Mammary epithelial cell (primary cell): ENCODE measurements at regions not wholly inside any gene's neighbourhood (a gene's known extent, or its start where the extent isn't known, plus 50 kb on each side); places are given as distances from the start of the nearest gene placed in this dataset.

ENCODE experiments used
- EZH2 ChIP-seq: IDR thresholded peaks from 2 replicates; pipeline ENCODE4 v1.6.1; 2012; ENCODE audit warnings: low read length, inconsistent platforms, borderline replicate concordance
- TF ChIP-seq, protein P1 (sequence below), 2 donors: IDR thresholded peaks in 1 of 2; conservative IDR thresholded peaks in 1 of 2; 2 replicates each; pipeline ENCODE4 v1.5.1; 2011 to 2012; ENCODE audit warnings: inconsistent platforms in 2 of 2, low read length in 2 of 2, mild to moderate bottlenecking in 2 of 2, control low read depth in 1 of 2, low read depth in 1 of 2; ENCODE audit not compliant: insufficient read depth in 1 of 2; ENCODE audit errors: extremely low read depth in 1 of 2

DNA sequence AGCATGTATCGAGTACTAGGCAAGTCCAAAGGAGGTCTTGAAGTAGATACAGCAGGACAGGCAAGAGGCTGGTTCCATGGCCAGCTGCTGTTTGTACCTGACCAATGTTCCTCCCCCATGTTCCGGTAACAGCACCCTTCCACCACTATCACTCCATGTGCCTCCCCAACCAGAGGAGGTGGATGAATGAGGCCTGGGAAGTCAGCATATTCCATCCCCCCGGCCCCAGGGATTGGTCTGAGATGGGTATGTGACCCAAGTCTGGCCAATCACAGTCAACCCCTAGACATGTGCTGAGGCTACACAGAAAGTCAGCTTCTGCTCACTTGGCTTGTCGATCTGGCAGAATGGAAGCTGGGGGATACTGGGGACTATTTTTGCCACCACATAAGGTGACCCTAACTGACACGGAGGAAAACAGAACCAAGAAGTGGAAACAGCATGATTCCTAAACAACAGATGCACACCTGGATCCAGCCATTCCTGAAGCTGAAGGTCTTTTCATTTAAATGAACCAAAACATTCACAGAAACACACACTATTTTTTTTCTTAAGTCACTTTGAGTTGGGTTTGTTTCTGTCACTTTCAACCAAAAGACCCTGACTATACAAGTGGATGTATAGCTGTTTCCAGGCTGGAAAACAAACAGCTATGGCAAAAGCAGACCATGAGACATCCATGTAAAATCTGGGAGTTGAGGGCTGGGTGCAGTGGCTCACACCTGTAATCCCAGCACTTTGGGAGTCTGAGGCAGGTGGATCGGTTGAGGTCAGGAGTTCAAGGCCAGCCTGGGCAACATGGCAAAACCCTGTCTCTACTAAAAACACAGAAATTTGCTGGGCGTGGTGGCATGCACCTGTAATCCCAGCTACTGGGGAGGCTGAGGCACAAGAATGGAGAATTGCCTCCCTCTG is 70.4 kb upstream of the PTPN1 start:
- TF ChIP-seq, protein P1, sequence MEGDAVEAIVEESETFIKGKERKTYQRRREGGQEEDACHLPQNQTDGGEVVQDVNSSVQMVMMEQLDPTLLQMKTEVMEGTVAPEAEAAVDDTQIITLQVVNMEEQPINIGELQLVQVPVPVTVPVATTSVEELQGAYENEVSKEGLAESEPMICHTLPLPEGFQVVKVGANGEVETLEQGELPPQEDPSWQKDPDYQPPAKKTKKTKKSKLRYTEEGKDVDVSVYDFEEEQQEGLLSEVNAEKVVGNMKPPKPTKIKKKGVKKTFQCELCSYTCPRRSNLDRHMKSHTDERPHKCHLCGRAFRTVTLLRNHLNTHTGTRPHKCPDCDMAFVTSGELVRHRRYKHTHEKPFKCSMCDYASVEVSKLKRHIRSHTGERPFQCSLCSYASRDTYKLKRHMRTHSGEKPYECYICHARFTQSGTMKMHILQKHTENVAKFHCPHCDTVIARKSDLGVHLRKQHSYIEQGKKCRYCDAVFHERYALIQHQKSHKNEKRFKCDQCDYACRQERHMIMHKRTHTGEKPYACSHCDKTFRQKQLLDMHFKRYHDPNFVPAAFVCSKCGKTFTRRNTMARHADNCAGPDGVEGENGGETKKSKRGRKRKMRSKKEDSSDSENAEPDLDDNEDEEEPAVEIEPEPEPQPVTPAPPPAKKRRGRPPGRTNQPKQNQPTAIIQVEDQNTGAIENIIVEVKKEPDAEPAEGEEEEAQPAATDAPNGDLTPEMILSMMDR (conservative IDR thresholded peaks at IDR 0.05 in 1 of 2, IDR thresholded peaks at IDR 0.05 in 1 of 2; ENCODE audit: extremely low read depth in 1 of 2, insufficient read depth in 1 of 2, low read depth in 1 of 2, low read length in 2 of 2), result no peak
- no peak for TF ChIP-seq EZH2
